ENCODE measurements at regions not wholly inside any gene's neighbourhood (a gene's known extent, or its start where the extent isn't known, plus 50 kb on each side); places are given as distances from the start of the nearest gene placed in this dataset.

DNA sequence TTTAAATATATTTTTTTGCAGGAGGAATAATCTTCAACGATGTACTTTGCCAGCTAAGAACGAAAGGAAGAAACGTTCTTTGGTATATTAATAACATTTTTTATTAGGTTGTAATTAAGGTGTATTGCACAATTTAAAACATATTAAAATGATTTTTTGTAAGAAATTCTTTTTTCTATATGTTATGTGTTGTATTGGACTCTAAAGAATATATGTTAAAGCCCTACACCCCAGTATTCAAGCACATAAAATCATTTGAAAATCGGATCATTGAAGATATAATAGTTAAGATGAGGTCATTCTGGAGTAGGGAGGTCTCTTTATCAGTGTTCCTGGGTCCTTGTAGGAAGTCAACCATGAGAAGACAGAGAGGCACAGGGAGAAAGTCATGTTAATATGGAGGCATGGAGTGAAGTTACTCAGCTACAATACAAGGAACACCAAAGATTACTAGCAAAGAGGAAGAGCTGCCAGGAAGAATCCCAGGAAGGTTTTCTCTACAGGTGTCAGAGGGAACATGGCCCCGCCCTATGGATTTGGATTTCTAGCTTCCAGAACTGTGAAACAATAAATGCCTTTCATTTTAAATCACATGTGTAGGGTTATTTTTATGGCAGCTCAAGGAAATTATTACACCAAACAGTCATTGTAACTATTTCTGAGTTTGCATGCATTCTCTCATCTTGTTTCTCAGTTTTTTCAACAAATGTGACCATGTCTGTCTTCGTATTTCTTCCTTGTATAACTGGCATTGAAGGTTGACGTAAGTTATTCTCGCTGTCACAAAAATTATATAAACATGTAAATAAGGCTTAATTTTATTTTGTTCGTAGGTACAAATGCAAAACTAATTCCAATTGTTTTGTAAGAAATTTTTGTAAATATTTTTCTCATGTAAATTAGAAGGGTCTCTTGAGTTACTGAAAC, 75.4 kb upstream of the VPREB1 start:
- DNase-seq (ENCODE audit: low read depth), result no peak
- H3K4me3 ChIP-seq (ENCODE audit: low read depth, low read length), result no peak overlapping the region
- TF ChIP-seq POLR2A (IDR thresholded peaks at IDR 0.05; ENCODE audit: extremely low read depth, insufficient read length) (no peak), MYC (IDR thresholded peaks at IDR 0.05; ENCODE audit: low read depth, low read length) (no peak)
- TF ChIP-seq, protein P1, sequence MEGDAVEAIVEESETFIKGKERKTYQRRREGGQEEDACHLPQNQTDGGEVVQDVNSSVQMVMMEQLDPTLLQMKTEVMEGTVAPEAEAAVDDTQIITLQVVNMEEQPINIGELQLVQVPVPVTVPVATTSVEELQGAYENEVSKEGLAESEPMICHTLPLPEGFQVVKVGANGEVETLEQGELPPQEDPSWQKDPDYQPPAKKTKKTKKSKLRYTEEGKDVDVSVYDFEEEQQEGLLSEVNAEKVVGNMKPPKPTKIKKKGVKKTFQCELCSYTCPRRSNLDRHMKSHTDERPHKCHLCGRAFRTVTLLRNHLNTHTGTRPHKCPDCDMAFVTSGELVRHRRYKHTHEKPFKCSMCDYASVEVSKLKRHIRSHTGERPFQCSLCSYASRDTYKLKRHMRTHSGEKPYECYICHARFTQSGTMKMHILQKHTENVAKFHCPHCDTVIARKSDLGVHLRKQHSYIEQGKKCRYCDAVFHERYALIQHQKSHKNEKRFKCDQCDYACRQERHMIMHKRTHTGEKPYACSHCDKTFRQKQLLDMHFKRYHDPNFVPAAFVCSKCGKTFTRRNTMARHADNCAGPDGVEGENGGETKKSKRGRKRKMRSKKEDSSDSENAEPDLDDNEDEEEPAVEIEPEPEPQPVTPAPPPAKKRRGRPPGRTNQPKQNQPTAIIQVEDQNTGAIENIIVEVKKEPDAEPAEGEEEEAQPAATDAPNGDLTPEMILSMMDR (IDR thresholded peaks at IDR 0.05; ENCODE audit: low read depth, low read length), result no peak
- TF ChIP-seq, protein P2, sequence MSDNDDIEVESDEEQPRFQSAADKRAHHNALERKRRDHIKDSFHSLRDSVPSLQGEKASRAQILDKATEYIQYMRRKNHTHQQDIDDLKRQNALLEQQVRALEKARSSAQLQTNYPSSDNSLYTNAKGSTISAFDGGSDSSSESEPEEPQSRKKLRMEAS (IDR thresholded peaks at IDR 0.05; ENCODE audit: low read depth, low read length), result no peak

DNA sequence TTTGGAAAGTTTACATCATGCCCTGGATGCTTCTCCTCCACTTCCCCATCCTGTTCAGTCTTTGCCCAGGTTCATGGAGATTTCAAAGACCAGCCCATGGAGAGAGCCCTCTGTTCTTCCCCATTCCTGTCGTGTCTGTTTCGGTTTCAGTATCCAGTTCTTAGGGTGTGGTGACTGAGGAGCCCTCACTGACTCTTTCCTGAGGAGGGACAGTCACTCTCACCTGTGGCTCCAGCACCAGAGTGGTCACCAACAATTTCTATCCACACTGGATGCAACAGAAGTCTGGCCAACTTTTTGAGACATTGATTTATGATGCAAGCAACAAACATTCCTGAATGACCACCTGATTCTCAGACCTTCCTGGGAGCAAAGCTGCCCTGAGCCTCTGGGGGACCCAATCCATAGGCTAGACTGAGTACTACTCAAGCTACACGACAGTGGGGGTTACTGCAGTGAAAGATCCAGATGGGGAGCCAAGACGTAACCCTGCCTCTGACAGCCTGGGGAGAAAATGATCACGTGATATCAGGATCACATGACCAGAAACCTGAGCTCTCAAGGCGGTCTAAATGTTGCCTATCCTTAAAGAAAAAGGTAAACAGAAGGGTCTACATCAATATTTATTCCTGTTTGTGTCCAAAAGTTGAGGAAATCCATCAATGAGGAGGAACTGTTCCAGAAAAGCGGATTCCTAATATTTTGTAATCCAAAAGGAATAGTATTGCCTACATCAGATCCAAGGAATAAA, 76.2 kb upstream of the VPREB1 start:
- no peak for TF ChIP-seq POLR2A (IDR thresholded peaks at IDR 0.05; ENCODE audit: extremely low read depth, insufficient read length)
- TF ChIP-seq MYC (IDR thresholded peaks at IDR 0.05; ENCODE audit: low read depth, low read length), result no peak
- TF ChIP-seq, protein P2 (IDR thresholded peaks at IDR 0.05; ENCODE audit: low read depth, low read length), result no peak
- TF ChIP-seq, protein P1 (IDR thresholded peaks at IDR 0.05; ENCODE audit: low read depth, low read length), result no peak
- DNase-seq (ENCODE audit: low read depth), result peak; percentile 24
- no peak overlapping the region for H3K4me3 ChIP-seq (ENCODE audit: low read depth, low read length)

DNA sequence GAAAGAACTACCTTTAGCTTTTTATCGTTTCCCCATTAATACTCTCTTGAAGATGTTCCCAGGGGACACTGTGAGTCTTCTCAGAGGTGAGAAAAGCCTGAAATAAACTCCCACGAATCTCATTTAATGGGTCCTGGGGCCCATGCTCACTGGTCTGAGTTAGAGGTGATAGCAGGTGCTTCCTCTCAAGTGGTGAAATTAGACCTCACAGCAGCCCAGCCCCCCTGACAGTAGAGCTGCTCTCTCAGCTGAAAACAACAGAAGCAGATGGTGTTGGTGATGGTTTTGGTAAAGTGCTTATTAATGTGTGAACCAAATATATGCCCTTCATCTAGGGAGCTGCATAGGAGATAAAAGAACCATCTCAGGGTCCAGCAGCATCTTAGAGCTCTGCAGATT, 76.8 kb upstream of the VPREB1 start:
- DNase-seq (ENCODE audit: low read depth), result no peak
- no peak overlapping the region for H3K4me3 ChIP-seq (ENCODE audit: low read depth, low read length)
- TF ChIP-seq, protein P1 (IDR thresholded peaks at IDR 0.05; ENCODE audit: low read depth, low read length), result no peak
- TF ChIP-seq MYC (IDR thresholded peaks at IDR 0.05; ENCODE audit: low read depth, low read length) (no peak), POLR2A (IDR thresholded peaks at IDR 0.05; ENCODE audit: extremely low read depth, insufficient read length) (no peak)
- TF ChIP-seq, protein P2 (IDR thresholded peaks at IDR 0.05; ENCODE audit: low read depth, low read length), result no peak

DNA sequence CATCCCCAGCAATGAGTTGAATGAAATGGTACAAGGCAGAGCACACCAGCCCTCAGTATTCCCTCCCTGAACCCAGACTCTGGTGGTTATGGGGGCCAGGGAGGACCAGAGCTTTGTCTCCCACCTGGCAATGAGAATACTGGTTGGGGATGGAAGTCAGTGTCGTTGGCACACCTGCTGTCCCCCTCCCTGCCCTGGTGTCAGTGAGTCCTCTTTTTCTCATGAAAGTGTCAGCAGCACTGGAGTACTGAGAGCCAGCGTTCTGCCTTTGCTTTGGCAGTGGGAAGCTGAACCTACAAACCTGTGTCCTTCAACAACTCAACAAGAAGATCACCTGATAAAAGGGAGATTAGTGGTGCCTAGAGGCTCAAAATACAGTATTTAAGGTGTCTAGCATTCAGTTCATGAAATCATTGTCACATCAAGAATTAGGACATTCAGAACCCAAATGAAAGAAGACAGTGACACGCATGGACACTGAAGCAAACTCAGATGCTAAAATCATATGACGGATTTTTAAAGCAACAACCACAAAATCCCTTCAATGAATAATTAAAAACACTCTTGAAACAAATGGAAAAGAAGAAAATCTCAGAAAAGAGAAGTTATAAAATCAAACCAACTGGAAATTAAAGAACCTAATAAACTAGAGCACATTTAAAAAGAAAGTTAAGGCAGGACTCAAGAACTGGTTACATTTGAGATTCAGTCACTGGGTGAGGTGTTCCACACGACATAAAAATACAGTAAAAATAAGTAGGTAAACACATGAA, 77.5 kb upstream of the VPREB1 start:
- DNase-seq (ENCODE audit: low read depth), result no peak
- TF ChIP-seq, protein P1 (IDR thresholded peaks at IDR 0.05; ENCODE audit: low read depth, low read length), result no peak
- TF ChIP-seq POLR2A (IDR thresholded peaks at IDR 0.05; ENCODE audit: extremely low read depth, insufficient read length), result no peak
- no peak for TF ChIP-seq MYC (IDR thresholded peaks at IDR 0.05; ENCODE audit: low read depth, low read length)
- TF ChIP-seq, protein P2 (IDR thresholded peaks at IDR 0.05; ENCODE audit: low read depth, low read length), result no peak
- H3K4me3 ChIP-seq (ENCODE audit: low read depth, low read length), result no peak overlapping the region

DNA sequence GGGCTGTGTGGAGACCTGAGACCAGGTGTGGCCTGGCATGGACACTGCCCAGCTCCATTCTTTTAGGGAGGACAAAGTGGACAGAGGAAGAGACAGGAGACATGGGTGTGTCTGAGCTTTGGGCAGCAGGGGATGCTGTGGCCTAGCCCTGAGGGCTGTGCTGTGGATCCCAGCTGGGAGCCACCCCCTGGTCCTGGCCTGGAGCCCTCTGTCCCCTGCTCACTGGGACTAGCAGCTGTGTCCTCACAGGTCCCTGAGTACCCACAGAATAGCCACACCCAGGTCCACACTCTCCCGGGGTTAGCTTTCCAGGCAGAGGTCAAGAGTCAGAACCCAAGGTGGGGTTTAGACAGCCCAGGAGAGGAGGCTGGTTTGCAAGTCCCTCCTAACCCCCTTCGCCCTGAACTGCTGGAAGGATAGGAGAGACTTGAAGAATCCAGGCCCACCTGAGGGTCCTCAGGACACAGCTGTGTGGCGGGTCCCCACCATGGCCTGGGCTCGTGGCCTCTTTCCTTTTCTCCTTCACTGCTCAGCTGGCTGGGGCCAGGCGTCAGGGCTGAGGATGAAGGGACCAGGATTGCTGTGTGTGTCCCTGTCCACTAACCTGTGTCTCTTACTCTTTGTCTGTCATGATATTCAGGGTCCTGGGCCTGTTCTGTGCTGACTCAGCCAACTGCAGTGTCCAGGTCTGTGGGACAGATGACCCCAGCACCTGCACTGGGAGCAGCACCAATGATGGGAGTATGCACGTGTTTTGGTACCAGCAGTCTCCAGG, 78.5 kb upstream of the VPREB1 start:
- no peak overlapping the region for H3K4me3 ChIP-seq (ENCODE audit: low read depth, low read length)
- no peak for DNase-seq (ENCODE audit: low read depth)
- TF ChIP-seq MYC (IDR thresholded peaks at IDR 0.05; ENCODE audit: low read depth, low read length) (no peak), POLR2A (IDR thresholded peaks at IDR 0.05; ENCODE audit: extremely low read depth, insufficient read length) (no peak)
- TF ChIP-seq, protein P1 (IDR thresholded peaks at IDR 0.05; ENCODE audit: low read depth, low read length), result no peak
- TF ChIP-seq, protein P2 (IDR thresholded peaks at IDR 0.05; ENCODE audit: low read depth, low read length), result no peak
